ENCODE measurements at regions not wholly inside any gene's neighbourhood (a gene's known extent, or its start where the extent isn't known, plus 50 kb on each side); places are given as distances from the start of the nearest gene placed in this dataset.
A peak's percentile ranks its signal among the peaks of the same experiment; 100 is the strongest.

- TF ChIP-seq REST (tag by site-specific recombination; IDR thresholded peaks at IDR 0.05) = no peak
- no peak for TF ChIP-seq HOXD13 (CRISPR knock-in tag; IDR thresholded peaks at IDR 0.05; ENCODE audit: borderline replicate concordance)
- TF ChIP-seq CTCF (tag by site-specific recombination; IDR thresholded peaks at IDR 0.05) = no peak
- no peak for TF ChIP-seq ZNF837 (tag by site-specific recombination; IDR thresholded peaks at IDR 0.05)
- no peak for TF ChIP-seq ZNF776 (tag by site-specific recombination; IDR thresholded peaks at IDR 0.05; ENCODE audit: borderline replicate concordance)
- TF ChIP-seq ZNF221 (tag by site-specific recombination; IDR thresholded peaks at IDR 0.05; ENCODE audit: borderline replicate concordance) = no peak
- TF ChIP-seq OSR2 (tag by site-specific recombination; IDR thresholded peaks at IDR 0.05) = no peak
- TF ChIP-seq YY1 (tag by site-specific recombination; IDR thresholded peaks at IDR 0.05) = no peak
- no peak for TF ChIP-seq SETDB1 (IDR thresholded peaks at IDR 0.05; ENCODE audit: insufficient read length, low read length)
- TF ChIP-seq ELK4 (IDR thresholded peaks at IDR 0.05; ENCODE audit: borderline replicate concordance, low read depth, low read length) = no peak
- TF ChIP-seq EGR2 (tag by site-specific recombination; IDR thresholded peaks at IDR 0.05; ENCODE audit: low read depth) = peak; percentile 68
These were observed 62.3 kb downstream of the SPATA31C2 start for GRCh38 chr9:88075966-88076285.

All from HEK293 (cell line).